Naive thymus-derived CD4-positive, alpha-beta T cell (primary cell): ENCODE measurements at regions not wholly inside any gene's neighbourhood (a gene's known extent, or its start where the extent isn't known, plus 50 kb on each side); places are given as distances from the start of the nearest gene placed in this dataset.
"Not testable (repeated sequence)": the region's sequence is repeated elsewhere in the genome, so short reads cannot be mapped to it uniquely, and the experiment has no call there.

Experiments used
- ATAC-seq: fragments of 150-1000 bp; cut with Tn5 transposase; 2 replicates; pipeline ENCODE4 v1.10.0; 2021; ENCODE audit warnings: mild to moderate bottlenecking, moderate library complexity
- CTCF ChIA-PET: fragments of 350-600 bp; sonication (Branson Sonifier 250); formaldehyde crosslinking; loops from one replicate; lab custom pipeline; 2021; ENCODE audit warnings: antibody characterized with exemption; lab: Charles Lee
- POLR2A ChIA-PET: fragments of 350-600 bp; sonication (Branson Sonifier 250); formaldehyde crosslinking; loops from one replicate; lab custom pipeline; 2021; ENCODE audit warnings: antibody characterized with exemption, inconsistent platforms; lab: Charles Lee
- DNase-seq, 9 donors: peaks; one replicate each; pipeline versions ENCODE4 v3.0.0 to v3.0.0-alpha.2; 2020 to 2022; ENCODE audit warnings: mixed read lengths in 1 of 9
- H3K27ac ChIP-seq: one replicate; pipeline ENCODE4 v1.7.0; 2013; ENCODE audit warnings: mild to moderate bottlenecking, low read depth, low read length, moderate library complexity
- H3K27me3 ChIP-seq, 2 donors: one replicate each; pipeline ENCODE4 v1.7.0; 2013; ENCODE audit warnings: low read length in 2 of 2, mild to moderate bottlenecking in 2 of 2, moderate library complexity in 2 of 2; ENCODE audit not compliant: control insufficient read depth in 2 of 2, insufficient read depth in 2 of 2
- H3K36me3 ChIP-seq, 3 experiments: 1 replicate in 2 of 3; 2 replicates in 1 of 3; pipeline ENCODE4 v1.7.0; 2013; ENCODE audit warnings: low read length in 3 of 3, mild to moderate bottlenecking in 3 of 3, moderate library complexity in 1 of 3; ENCODE audit not compliant: insufficient read depth in 3 of 3, control insufficient read depth in 2 of 3
- H3K4me1 ChIP-seq, 2 donors: one replicate each; pipeline ENCODE4 v1.7.0; 2013; ENCODE audit warnings: low read length in 2 of 2, mild to moderate bottlenecking in 2 of 2, moderate library complexity in 1 of 2; ENCODE audit not compliant: control insufficient read depth in 2 of 2, insufficient read depth in 2 of 2
- H3K4me3 ChIP-seq: 2 replicates; pipeline ENCODE4 v1.7.0; 2013; ENCODE audit warnings: mild to moderate bottlenecking, low read length
- H3K9me3 ChIP-seq, 3 experiments: 1 replicate in 2 of 3; 2 replicates in 1 of 3; pipeline ENCODE4 v1.7.0; 2013; ENCODE audit warnings: low read length in 3 of 3; ENCODE audit not compliant: control insufficient read depth in 2 of 3
- H3K27ac Mint-ChIP-seq, 9 donors: one replicate each; pipeline ENCODE4 v1.8.0; 2020 to 2022; ENCODE audit warnings: mixed read lengths in 9 of 9, mild to moderate bottlenecking in 8 of 9, moderate library complexity in 5 of 9, inconsistent platforms in 2 of 9
- H3K27me3 Mint-ChIP-seq, 5 donors: one replicate each; pipeline ENCODE4 v1.8.0; 2021 to 2022; ENCODE audit warnings: mixed read lengths in 5 of 5, mild to moderate bottlenecking in 1 of 5
- H3K36me3 Mint-ChIP-seq, 5 donors: one replicate each; pipeline ENCODE4 v1.8.0; 2020 to 2022; ENCODE audit warnings: mixed read lengths in 5 of 5, mild to moderate bottlenecking in 3 of 5, inconsistent platforms in 1 of 5
- H3K4me1 Mint-ChIP-seq, 7 donors: one replicate each; pipeline ENCODE4 v1.8.0; 2020 to 2022; ENCODE audit warnings: mixed read lengths in 7 of 7, mild to moderate bottlenecking in 3 of 7, inconsistent platforms in 1 of 7
- H3K4me3 Mint-ChIP-seq, 10 donors: one replicate each; pipeline ENCODE4 v1.8.0; 2020 to 2022; ENCODE audit warnings: mild to moderate bottlenecking in 10 of 10, mixed read lengths in 10 of 10, moderate library complexity in 6 of 10, inconsistent platforms in 2 of 10
- H3K9me3 Mint-ChIP-seq, 11 donors: one replicate each; pipeline ENCODE4 v1.8.0; 2020 to 2022; ENCODE audit warnings: mixed read lengths in 11 of 11, mild to moderate bottlenecking in 4 of 11, inconsistent platforms in 1 of 11, moderate library complexity in 1 of 11
- intact Hi-C, 2 donors: fragments of 100-400 bp; cut with micrococcal nuclease; formaldehyde crosslinking; loops; one replicate each; pipeline ENCODE4 v1.15.1; 2023

DNA sequence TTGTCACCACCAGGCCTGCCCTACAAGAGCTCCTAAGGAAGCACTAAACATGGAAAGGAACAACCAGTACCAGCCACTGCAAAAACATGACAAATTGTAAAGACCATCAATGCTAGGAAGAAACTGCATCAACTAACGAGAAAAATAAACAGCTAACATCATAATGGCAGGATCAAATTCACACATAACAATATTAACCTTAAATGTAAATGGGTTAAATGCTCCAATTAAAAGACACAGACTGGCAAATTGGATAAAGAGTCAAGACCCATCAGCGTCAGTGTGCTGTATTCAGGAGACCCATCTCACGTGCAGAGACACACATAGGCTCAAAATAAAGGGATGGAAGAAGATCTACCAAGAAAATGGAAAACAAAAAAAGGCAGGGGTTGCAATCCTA, 77.0 kb upstream of the SAMSN1 start:
- H3K27me3 Mint-ChIP-seq, H3K27me3 ChIP-seq, POLR2A ChIA-PET, DNase-seq, H3K4me3 Mint-ChIP-seq, H3K27ac ChIP-seq, H3K9me3 ChIP-seq, intact Hi-C loops, H3K27ac Mint-ChIP-seq, H3K4me3 ChIP-seq, H3K36me3 ChIP-seq, ATAC-seq, CTCF ChIA-PET, H3K4me1 ChIP-seq: not testable (repeated sequence)
- Mint-ChIP-seq H3K9me3 (peaks cover 0 to 31% (median 9%) of the 10 kb centered on the region in 11 donors), H3K4me1 (peaks cover 0 to 15% (median 0%) of the 10 kb centered on the region in 7 donors), H3K36me3 (peaks cover 0 to 49% (median 4%) of the 10 kb centered on the region in 5 donors)

DNA sequence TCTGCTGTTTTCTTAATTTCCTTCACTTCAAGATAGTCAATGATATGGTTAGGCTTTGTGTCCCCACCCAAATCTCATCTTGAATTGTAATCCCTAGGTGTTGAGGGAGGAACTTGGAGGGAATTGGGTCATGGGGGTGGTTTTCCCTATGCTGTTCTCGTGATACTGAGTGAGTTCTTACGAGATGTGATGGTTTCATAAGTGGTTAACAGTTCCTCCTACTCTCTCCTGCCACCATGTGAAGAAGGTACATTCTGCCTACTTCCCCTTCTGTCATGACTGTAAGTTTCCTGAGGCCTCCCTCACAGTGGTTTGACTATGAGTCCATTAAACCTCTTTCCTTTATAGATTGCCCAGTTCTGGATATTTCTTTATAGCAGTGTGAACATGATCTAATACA, 74.0 kb upstream of the SAMSN1 start:
- Histone ChIP-seq H3K9me3 (no peaks in the 10 kb centered on the region), H3K27ac (no peak overlapping the region), H3K4me3 (no peak overlapping the region), H3K36me3 (no peaks in the 10 kb centered on the region), H3K4me1 (no peaks in the 10 kb centered on the region), H3K27me3 (no peaks in the 10 kb centered on the region)
- peaks cover 0 to 38% (median 4%) of the 10 kb centered on the region in 5 donors for H3K36me3 Mint-ChIP-seq
- H3K27ac Mint-ChIP-seq = peak overlapping the region in 2 of 9 donors; percentile 0 to 26
- peaks cover 0 to 25% (median 6%) of the 10 kb centered on the region in 11 donors for H3K9me3 Mint-ChIP-seq
- DNase-seq = peak in 1 of 9 donors; percentile 23
- ChIA-PET POLR2A (no interaction called here), CTCF (no interaction called here)
- no peak overlapping the region for H3K4me3 Mint-ChIP-seq
- intact Hi-C loops = no loop called here
- H3K27me3 Mint-ChIP-seq = no peaks in the 10 kb centered on the region
- peaks cover 0 to 26% (median 0%) of the 10 kb centered on the region in 7 donors for H3K4me1 Mint-ChIP-seq
- no peak for ATAC-seq

DNA sequence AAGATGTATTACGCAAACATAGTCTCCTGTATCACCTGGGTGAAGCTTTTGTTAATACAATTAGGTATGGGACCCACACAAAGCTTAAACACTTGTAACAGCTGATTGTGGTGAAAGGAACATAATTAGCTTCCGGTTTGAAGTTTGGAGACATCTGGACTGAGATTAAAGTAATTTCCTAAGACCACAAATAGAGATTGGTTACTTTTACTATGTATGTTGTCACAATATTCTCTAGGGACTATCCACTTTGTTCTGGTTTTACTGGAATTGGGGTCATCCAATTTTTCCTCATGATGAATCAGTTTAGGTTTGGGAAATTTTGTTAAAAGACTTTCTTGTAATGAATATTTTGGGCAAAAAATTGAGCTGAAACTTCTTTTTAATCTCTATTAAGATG, 71.8 kb upstream of the SAMSN1 start:
- H3K9me3 ChIP-seq = no peaks in the 10 kb centered on the region
- ATAC-seq = no peak
- no peaks in the 10 kb centered on the region for H3K27me3 ChIP-seq
- ChIA-PET POLR2A (interaction anchor here (0.6 kb wide), 1 partner anchor 49 kb away, joined by 3 read pairs; no protein-coding TSS in a partner anchor), CTCF (no interaction called here)
- H3K4me1 ChIP-seq = no peaks in the 10 kb centered on the region
- H3K36me3 ChIP-seq = no peaks in the 10 kb centered on the region
- intact Hi-C loops = no loop called here
- Mint-ChIP-seq H3K4me1 (peaks cover 0 to 26% (median 0%) of the 10 kb centered on the region in 7 donors), H3K27ac (peak overlapping the region in 1 of 9 donors; percentile 68), H3K4me3 (no peak overlapping the region), H3K27me3 (no peaks in the 10 kb centered on the region), H3K36me3 (peaks cover 0 to 23% (median 0%) of the 10 kb centered on the region in 5 donors), H3K9me3 (peaks cover 0 to 12% (median 6%) of the 10 kb centered on the region in 11 donors)
- no peak for DNase-seq
- H3K4me3 ChIP-seq = no peak overlapping the region
- no peak overlapping the region for H3K27ac ChIP-seq

DNA sequence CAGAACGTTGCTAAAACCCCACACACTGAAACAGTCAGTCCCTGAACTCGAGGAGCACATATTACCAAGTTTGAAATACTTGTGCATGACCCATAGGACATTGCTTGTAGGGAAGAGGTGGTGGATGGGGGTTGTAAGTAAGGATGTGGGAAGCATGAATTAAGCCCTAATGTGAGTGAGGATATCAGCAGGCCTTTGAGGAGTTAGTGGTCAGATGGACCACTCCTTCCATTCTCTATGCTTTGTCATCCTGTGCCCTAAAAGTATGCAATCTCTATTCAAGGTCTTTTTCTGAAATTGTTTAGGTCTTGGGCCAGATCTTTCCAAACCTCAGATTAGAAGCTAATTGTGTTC, 70.9 kb upstream of the SAMSN1 start:
- no peak for ATAC-seq
- Histone ChIP-seq H3K4me3 (no peak overlapping the region), H3K4me1 (no peaks in the 10 kb centered on the region), H3K27ac (no peak overlapping the region), H3K27me3 (no peaks in the 10 kb centered on the region), H3K36me3 (no peaks in the 10 kb centered on the region), H3K9me3 (no peaks in the 10 kb centered on the region)
- POLR2A ChIA-PET = interaction anchor here (0.6 kb wide), 1 partner anchor 50 kb away, joined by 3 read pairs; no protein-coding TSS in a partner anchor
- peaks cover 0 to 8% (median 0%) of the 10 kb centered on the region in 11 donors for H3K9me3 Mint-ChIP-seq
- CTCF ChIA-PET = no interaction called here
- no peak for DNase-seq
- H3K4me3 Mint-ChIP-seq = no peak overlapping the region
- no peaks in the 10 kb centered on the region for H3K27me3 Mint-ChIP-seq
- H3K4me1 Mint-ChIP-seq = peaks cover 0 to 26% (median 0%) of the 10 kb centered on the region in 7 donors
- intact Hi-C loops = no loop called here
- peaks cover 0 to 17% (median 0%) of the 10 kb centered on the region in 5 donors for H3K36me3 Mint-ChIP-seq
- no peak overlapping the region for H3K27ac Mint-ChIP-seq

DNA sequence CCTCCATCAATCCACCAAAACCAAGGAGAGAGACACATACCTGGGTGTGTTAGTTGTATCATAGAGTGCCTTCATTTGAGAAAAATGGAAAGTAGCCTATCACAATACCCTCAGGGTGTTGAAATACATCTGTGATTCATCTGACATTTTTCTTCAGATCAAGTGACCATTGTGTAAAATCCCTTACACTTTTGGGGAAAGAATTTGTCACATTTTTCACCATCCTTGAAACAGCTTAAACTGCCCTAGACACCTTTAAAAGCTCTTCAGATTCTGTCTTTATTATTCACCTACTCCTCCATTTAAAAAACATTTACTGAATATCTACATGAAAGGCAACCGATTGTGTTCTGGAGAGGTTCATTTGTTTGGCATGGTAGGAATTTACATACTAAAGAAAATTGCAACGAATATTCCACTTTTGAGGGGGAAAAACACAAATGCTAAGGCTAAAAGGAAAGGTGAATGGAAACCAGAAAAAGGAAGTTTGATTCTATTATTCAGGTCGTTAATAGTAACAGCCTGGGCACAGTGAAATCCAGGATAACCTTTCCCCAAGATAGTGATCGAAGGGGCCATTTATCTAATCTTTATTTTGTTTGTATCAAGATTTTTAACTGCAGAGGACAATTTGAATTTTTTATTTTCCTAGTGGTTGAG, 70.4 kb upstream of the SAMSN1 start:
- peaks cover 0 to 8% (median 0%) of the 10 kb centered on the region in 11 donors for H3K9me3 Mint-ChIP-seq
- H3K4me1 Mint-ChIP-seq = peaks cover 0 to 30% (median 0%) of the 10 kb centered on the region in 7 donors
- Histone ChIP-seq H3K27me3 (no peaks in the 10 kb centered on the region), H3K27ac (no peak overlapping the region), H3K36me3 (no peaks in the 10 kb centered on the region), H3K4me3 (no peak overlapping the region), H3K9me3 (no peaks in the 10 kb centered on the region), H3K4me1 (no peaks in the 10 kb centered on the region)
- DNase-seq = no peak
- H3K36me3 Mint-ChIP-seq = peaks cover 0 to 17% (median 0%) of the 10 kb centered on the region in 5 donors
- no peak for ATAC-seq
- intact Hi-C loops = no loop called here
- CTCF ChIA-PET = no interaction called here
- H3K27ac Mint-ChIP-seq = no peak overlapping the region
- no peaks in the 10 kb centered on the region for H3K27me3 Mint-ChIP-seq
- H3K4me3 Mint-ChIP-seq = no peak overlapping the region
- POLR2A ChIA-PET = no interaction called here

DNA sequence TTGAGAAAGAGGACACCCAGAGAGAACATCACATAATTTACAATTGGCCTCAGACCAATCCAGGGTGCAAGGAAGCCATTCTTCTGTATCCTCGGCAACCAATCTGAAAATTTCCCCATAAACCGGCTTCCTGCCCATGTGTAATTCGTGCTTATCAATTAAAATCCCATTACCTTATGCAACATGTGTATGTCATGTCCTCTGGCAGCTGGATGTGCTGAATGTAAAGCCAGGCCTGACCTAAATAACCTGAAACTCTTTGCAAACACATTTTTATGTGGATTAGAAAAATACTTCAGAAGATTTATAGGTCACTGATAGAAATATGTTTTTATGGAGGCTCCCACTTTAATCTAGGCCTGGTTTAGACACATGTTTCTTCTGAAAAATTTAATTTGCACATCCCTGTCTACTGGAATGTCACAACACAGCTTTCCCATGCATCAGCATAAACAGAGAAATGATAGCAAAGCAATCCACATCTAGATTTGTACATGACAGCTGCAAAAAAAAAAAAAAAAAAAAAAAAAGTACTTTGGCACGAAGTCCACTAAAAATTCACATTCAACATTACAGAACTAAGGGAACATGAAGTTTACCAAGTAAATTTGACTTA, 69.4 kb upstream of the SAMSN1 start:
- no peak overlapping the region for H3K4me3 Mint-ChIP-seq
- ChIA-PET POLR2A (no interaction called here), CTCF (no interaction called here)
- peaks cover 0 to 8% (median 0%) of the 10 kb centered on the region in 11 donors for H3K9me3 Mint-ChIP-seq
- H3K36me3 Mint-ChIP-seq = peaks cover 0 to 17% (median 0%) of the 10 kb centered on the region in 5 donors
- no peaks in the 10 kb centered on the region for H3K27me3 Mint-ChIP-seq
- no peak for ATAC-seq
- DNase-seq = no peak
- H3K4me1 Mint-ChIP-seq = peaks cover 0 to 34% (median 2%) of the 10 kb centered on the region in 7 donors
- H3K36me3 ChIP-seq = no peaks in the 10 kb centered on the region
- H3K27ac ChIP-seq = no peak overlapping the region
- peak overlapping the region in 1 of 9 donors; percentile 13 for H3K27ac Mint-ChIP-seq
- intact Hi-C loops = no loop called here
- no peaks in the 10 kb centered on the region for H3K27me3 ChIP-seq
- no peaks in the 10 kb centered on the region for H3K4me1 ChIP-seq
- no peaks in the 10 kb centered on the region for H3K9me3 ChIP-seq
- H3K4me3 ChIP-seq = no peak overlapping the region
